NT2/D1 (cell line): ENCODE measurements at regions not wholly inside any gene's neighbourhood (a gene's known extent, or its start where the extent isn't known, plus 50 kb on each side); places are given as distances from the start of the nearest gene placed in this dataset.

Experiments used
- SUZ12 ChIP-seq: IDR thresholded peaks from 2 replicates; pipeline ENCODE4 v1.6.1; 2011; ENCODE audit not compliant: insufficient read length, insufficient read depth; ENCODE audit errors: extremely low read depth
- YY1 ChIP-seq: IDR thresholded peaks from 2 replicates; pipeline ENCODE4 v1.6.1; 2011; ENCODE audit not compliant: insufficient read length, insufficient read depth
- ZNF274 ChIP-seq: IDR thresholded peaks from 2 replicates; pipeline ENCODE4 v1.6.1; 2011; ENCODE audit warnings: mild to moderate bottlenecking, low read depth, low read length

DNA sequence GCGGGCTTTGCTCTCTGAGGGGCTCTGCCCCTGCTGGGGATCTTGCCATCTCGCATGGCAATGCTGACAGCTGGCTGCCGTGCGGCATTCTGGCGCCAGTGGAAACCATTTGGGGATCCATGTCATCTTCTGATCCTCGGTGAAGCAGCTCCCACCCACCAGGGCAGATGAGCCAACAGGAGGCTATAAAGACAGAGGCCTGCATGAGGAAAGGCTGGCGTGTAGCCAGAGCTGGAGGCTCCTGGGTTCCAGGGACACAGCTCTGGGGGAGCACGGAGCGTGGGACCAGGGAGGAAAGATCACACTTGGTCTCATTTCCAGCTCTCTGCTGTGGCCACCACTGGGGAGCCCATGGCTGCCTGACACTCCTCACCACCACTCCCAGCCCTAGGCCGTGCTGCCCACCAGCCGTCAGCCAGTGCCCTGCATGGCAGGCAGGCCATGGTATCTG, 145.8 kb downstream of the ZFP36L2 start:
- TF ChIP-seq YY1 (no peak), SUZ12 (no peak), ZNF274 (no peak)
